ENCODE measurements at regions not wholly inside any gene's neighbourhood (a gene's known extent, or its start where the extent isn't known, plus 50 kb on each side); places are given as distances from the start of the nearest gene placed in this dataset.

DNA sequence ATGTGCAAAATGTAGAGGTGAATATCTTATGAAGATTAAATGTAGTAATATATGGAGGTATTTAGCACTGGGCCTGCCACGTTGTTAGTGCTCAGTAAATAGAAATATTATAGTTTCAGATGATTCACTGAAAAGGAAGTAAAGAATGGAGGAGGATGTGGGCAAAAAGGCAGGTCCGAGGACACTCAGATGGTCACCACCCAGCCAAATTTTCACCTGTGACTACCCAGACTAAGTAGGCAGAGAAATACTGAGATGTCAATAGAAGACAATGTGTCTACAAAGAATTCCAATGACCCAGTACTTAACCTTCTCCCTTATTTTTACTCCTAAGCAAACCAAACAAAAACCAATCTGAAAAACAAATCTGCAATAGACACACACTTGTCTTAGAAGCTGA is 70.3 kb upstream of the ATP10B start:
- H3K36me3 Mint-ChIP-seq (ENCODE audit: low read depth) = no peaks in the 10 kb centered on the region
- no peak overlapping the region for H3K27ac Mint-ChIP-seq
- Histone ChIP-seq H3K4me1 (ENCODE audit: control insufficient read depth, insufficient read depth, low read length) (peaks cover 11% of the 10 kb centered on the region), H3K4me3 (ENCODE audit: low read length) (no peak overlapping the region), H3K27me3 (ENCODE audit: control insufficient read depth, insufficient read depth, low read length, poor library complexity, severe bottlenecking) (no peaks in the 10 kb centered on the region), H3K9ac (ENCODE audit: extremely low read depth, low read length, poor library complexity, severe bottlenecking) (no peak overlapping the region), H3K36me3 (ENCODE audit: control insufficient read depth, insufficient read depth, low read length) (no peaks in the 10 kb centered on the region), H3K27ac (ENCODE audit: low read depth, low read length) (no peak overlapping the region), H3K9me3 (ENCODE audit: control insufficient read depth, low read length) (no peaks in the 10 kb centered on the region)
- WGBS, 2 experiments (ENCODE audit: insufficient coverage in 1 of 2, insufficient read length in 1 of 2) = 89 to 100% methylated on average over 1 to 2 of the region's 2 CpGs
- H3K4me1 Mint-ChIP-seq = peaks cover 46% of the 10 kb centered on the region
- H3K9me3 Mint-ChIP-seq = no peaks in the 10 kb centered on the region
- TF ChIP-seq, protein P1, sequence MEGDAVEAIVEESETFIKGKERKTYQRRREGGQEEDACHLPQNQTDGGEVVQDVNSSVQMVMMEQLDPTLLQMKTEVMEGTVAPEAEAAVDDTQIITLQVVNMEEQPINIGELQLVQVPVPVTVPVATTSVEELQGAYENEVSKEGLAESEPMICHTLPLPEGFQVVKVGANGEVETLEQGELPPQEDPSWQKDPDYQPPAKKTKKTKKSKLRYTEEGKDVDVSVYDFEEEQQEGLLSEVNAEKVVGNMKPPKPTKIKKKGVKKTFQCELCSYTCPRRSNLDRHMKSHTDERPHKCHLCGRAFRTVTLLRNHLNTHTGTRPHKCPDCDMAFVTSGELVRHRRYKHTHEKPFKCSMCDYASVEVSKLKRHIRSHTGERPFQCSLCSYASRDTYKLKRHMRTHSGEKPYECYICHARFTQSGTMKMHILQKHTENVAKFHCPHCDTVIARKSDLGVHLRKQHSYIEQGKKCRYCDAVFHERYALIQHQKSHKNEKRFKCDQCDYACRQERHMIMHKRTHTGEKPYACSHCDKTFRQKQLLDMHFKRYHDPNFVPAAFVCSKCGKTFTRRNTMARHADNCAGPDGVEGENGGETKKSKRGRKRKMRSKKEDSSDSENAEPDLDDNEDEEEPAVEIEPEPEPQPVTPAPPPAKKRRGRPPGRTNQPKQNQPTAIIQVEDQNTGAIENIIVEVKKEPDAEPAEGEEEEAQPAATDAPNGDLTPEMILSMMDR (conservative IDR thresholded peaks at IDR 0.05) = no peak
- no peak for DNase-seq
- peaks cover 26% of the 10 kb centered on the region for H3K27me3 Mint-ChIP-seq (ENCODE audit: insufficient read depth)
- no peak overlapping the region for H3K4me3 Mint-ChIP-seq

DNA sequence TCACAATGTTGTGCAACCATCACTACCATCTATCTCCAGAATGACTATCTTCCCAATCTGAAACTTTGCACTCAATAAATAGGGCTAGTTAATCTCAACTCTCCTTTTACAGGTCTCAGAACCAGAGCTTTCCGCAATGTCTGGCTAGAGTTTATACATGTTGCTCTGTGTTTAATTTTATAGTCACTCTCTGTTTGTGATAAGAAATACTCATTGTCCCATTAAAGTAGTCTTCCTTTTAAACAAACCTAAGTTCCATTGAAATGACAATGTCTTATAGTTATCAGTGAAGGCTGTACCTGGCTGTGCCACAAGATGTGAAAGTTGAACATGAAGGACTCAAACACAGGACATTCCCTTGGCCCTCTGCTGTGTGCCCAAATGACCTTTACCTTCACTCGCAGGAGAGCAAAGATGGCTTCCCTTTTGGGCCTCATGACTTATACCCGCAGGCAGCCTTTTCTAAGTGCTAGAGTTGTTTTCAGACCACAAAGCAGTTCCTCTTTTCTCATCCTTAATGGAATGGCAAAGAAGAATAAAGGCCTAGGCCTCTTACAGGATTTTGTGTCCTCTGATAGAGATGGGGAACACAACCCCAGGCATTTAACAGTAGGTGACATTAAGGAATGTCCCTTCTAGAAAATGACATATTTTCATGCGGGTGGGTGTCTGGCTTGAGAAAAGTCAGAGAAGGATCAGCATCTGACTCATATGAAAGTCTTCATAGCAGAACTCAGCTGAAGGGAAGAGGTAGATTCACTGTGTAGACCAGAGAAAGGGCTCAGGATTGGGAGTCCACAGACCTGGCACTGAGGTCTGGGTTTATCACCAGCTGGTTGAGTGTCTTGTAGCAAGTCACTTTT is 69.6 kb upstream of the ATP10B start:
- H3K9me3 Mint-ChIP-seq = no peaks in the 10 kb centered on the region
- H3K27ac Mint-ChIP-seq = no peak overlapping the region
- peaks cover 41% of the 10 kb centered on the region for H3K4me1 Mint-ChIP-seq
- Histone ChIP-seq H3K9me3 (ENCODE audit: control insufficient read depth, low read length) (no peaks in the 10 kb centered on the region), H3K27ac (ENCODE audit: low read depth, low read length) (no peak overlapping the region), H3K9ac (ENCODE audit: extremely low read depth, low read length, poor library complexity, severe bottlenecking) (no peak overlapping the region), H3K4me1 (ENCODE audit: control insufficient read depth, insufficient read depth, low read length) (peaks cover 5% of the 10 kb centered on the region), H3K27me3 (ENCODE audit: control insufficient read depth, insufficient read depth, low read length, poor library complexity, severe bottlenecking) (no peaks in the 10 kb centered on the region), H3K4me3 (ENCODE audit: low read length) (no peak overlapping the region), H3K36me3 (ENCODE audit: control insufficient read depth, insufficient read depth, low read length) (no peaks in the 10 kb centered on the region)
- 91 to 100% methylated on average over 2 to 3 of the region's 4 CpGs for WGBS, 2 experiments (ENCODE audit: insufficient coverage in 1 of 2, insufficient read length in 1 of 2)
- no peak for DNase-seq
- H3K27me3 Mint-ChIP-seq (ENCODE audit: insufficient read depth) = peaks cover 33% of the 10 kb centered on the region
- H3K4me3 Mint-ChIP-seq = no peak overlapping the region
- TF ChIP-seq, protein P1 (conservative IDR thresholded peaks at IDR 0.05) = no peak
- H3K36me3 Mint-ChIP-seq (ENCODE audit: low read depth) = no peaks in the 10 kb centered on the region

DNA sequence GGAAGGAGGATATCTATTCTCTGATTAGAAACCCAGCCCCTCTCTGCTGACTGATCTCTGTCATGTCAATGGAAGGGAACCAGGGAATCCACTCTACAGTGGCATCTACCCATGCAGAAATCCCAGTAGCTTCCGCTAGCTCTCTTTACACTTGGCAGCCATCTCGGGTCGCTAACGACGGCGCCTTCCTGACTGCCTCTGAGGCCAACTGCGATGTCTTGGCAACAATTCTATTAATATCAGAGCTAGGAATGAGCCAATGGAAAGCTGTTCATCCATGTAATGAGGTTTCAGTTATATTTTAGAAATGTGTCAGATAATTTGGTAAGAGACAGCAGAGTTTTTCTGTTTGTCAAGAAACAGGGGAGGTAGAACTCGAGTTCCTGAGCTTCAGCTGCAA is 67.6 kb upstream of the ATP10B start:
- TF ChIP-seq, protein P1 (conservative IDR thresholded peaks at IDR 0.05) = no peak
- H3K36me3 ChIP-seq (ENCODE audit: control insufficient read depth, insufficient read depth, low read length) = no peaks in the 10 kb centered on the region
- H3K36me3 Mint-ChIP-seq (ENCODE audit: low read depth) = no peaks in the 10 kb centered on the region
- H3K4me1 ChIP-seq (ENCODE audit: control insufficient read depth, insufficient read depth, low read length) = peaks cover 5% of the 10 kb centered on the region
- H3K4me3 Mint-ChIP-seq = no peak overlapping the region
- H3K27ac Mint-ChIP-seq = no peak overlapping the region
- H3K9ac ChIP-seq (ENCODE audit: extremely low read depth, low read length, poor library complexity, severe bottlenecking) = no peak overlapping the region
- H3K9me3 Mint-ChIP-seq = no peaks in the 10 kb centered on the region
- H3K9me3 ChIP-seq (ENCODE audit: control insufficient read depth, low read length) = no peaks in the 10 kb centered on the region
- no peak for DNase-seq
- WGBS, 2 experiments (ENCODE audit: insufficient coverage in 1 of 2, insufficient read length in 1 of 2) = 97 to 98% methylated on average over 5 to 8 of the region's 8 CpGs
- peaks cover 22% of the 10 kb centered on the region for H3K4me1 Mint-ChIP-seq
- H3K27me3 ChIP-seq (ENCODE audit: control insufficient read depth, insufficient read depth, low read length, poor library complexity, severe bottlenecking) = no peaks in the 10 kb centered on the region
- peaks cover 37% of the 10 kb centered on the region for H3K27me3 Mint-ChIP-seq (ENCODE audit: insufficient read depth)
- no peak overlapping the region for H3K27ac ChIP-seq (ENCODE audit: low read depth, low read length)
- H3K4me3 ChIP-seq (ENCODE audit: low read length) = no peak overlapping the region

Measured in endodermal cell (in vitro differentiated cells).